ENCODE measurements at regions not wholly inside any gene's neighbourhood (a gene's known extent, or its start where the extent isn't known, plus 50 kb on each side); places are given as distances from the start of the nearest gene placed in this dataset.
"Not testable (repeated sequence)": the region's sequence is repeated elsewhere in the genome, so short reads cannot be mapped to it uniquely, and the experiment has no call there.

- 67% methylated on average over 1 of the region's 2 CpGs for WGBS (ENCODE audit: insufficient coverage)
- not testable (repeated sequence) for H3K27ac Mint-ChIP-seq
Measured at GRCh38 chr3:75962054-75962453, 176.7 kb upstream of the ZNF717 start.

GRCh38 chr3:75967071-75967470 lies 181.7 kb upstream of the ZNF717 start:
- Mint-ChIP-seq H3K27me3 (no peaks in the 10 kb centered on the region), H3K4me1 (no peaks in the 10 kb centered on the region), H3K4me3 (no peak overlapping the region), H3K9me3 (ENCODE audit: insufficient read depth) (no peaks in the 10 kb centered on the region), H3K27ac (no peak overlapping the region)
- no peak overlapping the region for H3K9ac ChIP-seq (ENCODE audit: low read length)
- H3K9me3 ChIP-seq (ENCODE audit: control extremely low read depth in 1 of 3, control insufficient read depth in 2 of 3, insufficient read depth in 1 of 3, low read length in 2 of 3), result no peaks in the 10 kb centered on the region
- TF ChIP-seq EZH2 (IDR thresholded peaks at IDR 0.05; ENCODE audit: borderline replicate concordance, insufficient read depth, low read depth, low read length, poor library complexity, severe bottlenecking), result no peak
- TF ChIP-seq CTCF (IDR thresholded peaks at IDR 0.05), result no peak
- DNase-seq, result no peak
- no peaks in the 10 kb centered on the region for H3K27me3 ChIP-seq (replicated peaks in 1 of 4; ENCODE audit: control extremely low read depth in 1 of 4, control insufficient read depth in 3 of 4, insufficient read depth in 4 of 4, low read length in 3 of 4)
- H3K4me2 ChIP-seq (replicated peaks; ENCODE audit: low read depth, low read length, poor library complexity, severe bottlenecking), result no peak overlapping the region
- no peaks in the 10 kb centered on the region for H3K79me2 ChIP-seq (ENCODE audit: control insufficient read depth, insufficient read depth, low read length)
- no peaks in the 10 kb centered on the region for H4K20me1 ChIP-seq (ENCODE audit: control insufficient read depth, insufficient read depth, low read length, poor library complexity, severe bottlenecking)
- ATAC-seq (ENCODE audit: low read depth), result no peak
- CTCF ChIA-PET, result no interaction called here
- intact Hi-C loops (cut with micrococcal nuclease), result no loop called here
- H3K36me3 ChIP-seq (replicated peaks in 1 of 2; ENCODE audit: control extremely low read depth in 1 of 2, control insufficient read depth in 1 of 2, extremely low read depth in 1 of 2, insufficient read depth in 2 of 2, low read length in 1 of 2), result no peaks in the 10 kb centered on the region
- H3K4me1 ChIP-seq (ENCODE audit: control insufficient read depth in 2 of 2, insufficient read depth in 2 of 2, low read length in 2 of 2), result no peaks in the 10 kb centered on the region
- no peak overlapping the region for H3K4me3 ChIP-seq (ENCODE audit: control extremely low read depth in 1 of 5, extremely low read depth in 1 of 5, insufficient read depth in 1 of 5, low read depth in 2 of 5, low read length in 4 of 5)
- no peak overlapping the region for H3K27ac ChIP-seq (ENCODE audit: low read length in 2 of 2)
- POLR2A ChIA-PET, result no interaction called here
- no peak overlapping the region for H2AFZ ChIP-seq (ENCODE audit: insufficient read depth, low read depth, low read length, poor library complexity, severe bottlenecking)

More at GRCh38 chr3:75962054-75962453, 176.7 kb upstream of the ZNF717 start:
- H3K27me3 ChIP-seq (replicated peaks in 1 of 4; ENCODE audit: control extremely low read depth in 1 of 4, control insufficient read depth in 3 of 4, insufficient read depth in 4 of 4, low read length in 3 of 4); DNase-seq; CTCF ChIA-PET; H3K27me3 Mint-ChIP-seq; H3K9me3 ChIP-seq (ENCODE audit: control extremely low read depth in 1 of 3, control insufficient read depth in 2 of 3, insufficient read depth in 1 of 3, low read length in 2 of 3); H3K4me3 ChIP-seq (ENCODE audit: control extremely low read depth in 1 of 5, extremely low read depth in 1 of 5, insufficient read depth in 1 of 5, low read depth in 2 of 5, low read length in 4 of 5); H3K36me3 ChIP-seq (replicated peaks in 1 of 2; ENCODE audit: control extremely low read depth in 1 of 2, control insufficient read depth in 1 of 2, extremely low read depth in 1 of 2, insufficient read depth in 2 of 2, low read length in 1 of 2); ATAC-seq (ENCODE audit: low read depth); H3K27ac ChIP-seq (ENCODE audit: low read length in 2 of 2); H2AFZ ChIP-seq (ENCODE audit: insufficient read depth, low read depth, low read length, poor library complexity, severe bottlenecking); H3K9me3 Mint-ChIP-seq (ENCODE audit: insufficient read depth); H3K9ac ChIP-seq (ENCODE audit: low read length); intact Hi-C loops (cut with micrococcal nuclease); H3K79me2 ChIP-seq (ENCODE audit: control insufficient read depth, insufficient read depth, low read length); POLR2A ChIA-PET; H3K4me1 ChIP-seq (ENCODE audit: control insufficient read depth in 2 of 2, insufficient read depth in 2 of 2, low read length in 2 of 2); H4K20me1 ChIP-seq (ENCODE audit: control insufficient read depth, insufficient read depth, low read length, poor library complexity, severe bottlenecking); H3K4me1 Mint-ChIP-seq; H3K4me3 Mint-ChIP-seq; H3K4me2 ChIP-seq (replicated peaks; ENCODE audit: low read depth, low read length, poor library complexity, severe bottlenecking): not testable (repeated sequence)
